SK-N-SH (cell line): ENCODE measurements at regions not wholly inside any gene's neighbourhood (a gene's known extent, or its start where the extent isn't known, plus 50 kb on each side); places are given as distances from the start of the nearest gene placed in this dataset.
A peak's percentile ranks its signal among the peaks of the same experiment; 100 is the strongest.

ENCODE experiments used
- CTCF ChIA-PET: fragments of 300-600, 350-600 bp; formaldehyde crosslinking; extraction: SDS; loops from one replicate; lab custom pipeline; 2021; lab: Yijun Ruan, JAX
- POLR2A ChIA-PET: fragments of 350-600 bp; sonication (Branson Sonifier 250); formaldehyde crosslinking; extraction: SDS; loops from one replicate; lab custom pipeline; 2020; ENCODE audit warnings: antibody characterized with exemption, inconsistent platforms; lab: Yijun Ruan, JAX
- DNase-seq: peaks from one replicate; pipeline ENCODE4 v3.0.0; 2012
- H2AFZ ChIP-seq: fragments of 200-600 bp; sonication (generic); 2 replicates; pipeline ENCODE4 v1.8.1; 2016; ENCODE audit warnings: antibody characterized with exemption, mild to moderate bottlenecking, low read depth
- H3F3A ChIP-seq: fragments of 200-600 bp; sonication (generic); replicated peaks from 2 replicates; pipeline ENCODE3; 2016; ENCODE audit warnings: antibody characterized with exemption, mild to moderate bottlenecking; ENCODE audit not compliant: insufficient read depth
- H3K27ac ChIP-seq, 2 experiments: fragments of 200-500 bp in 1 of 2; fragments of 200-600 bp in 1 of 2; sonication (Bioruptor generic) in 1 of 2; sonication (generic), shearing (Covaris generic) in 1 of 2; 2 replicates each; pipeline versions ENCODE4 v1.5.1 to v1.6.1; 2014 to 2016; ENCODE audit warnings: low read depth in 2 of 2, inconsistent platforms in 1 of 2, low read length in 1 of 2, mild to moderate bottlenecking in 1 of 2, mixed read lengths in 1 of 2
- H3K27me3 ChIP-seq: fragments of 200-600 bp; sonication (generic), shearing (Covaris generic); 2 replicates; pipeline ENCODE4 v1.6.1; 2016; ENCODE audit warnings: mixed run types; ENCODE audit not compliant: insufficient read depth
- H3K36me3 ChIP-seq, 2 experiments: fragments of 200-500 bp in 1 of 2; fragments of 200-600 bp in 1 of 2; sonication (Bioruptor generic) in 1 of 2; sonication (generic) in 1 of 2; replicated peaks in 1 of 2; 2 replicates each; pipeline versions ENCODE3 to v1.5.1; 2014 to 2016; ENCODE audit warnings: low read length in 1 of 2, mild to moderate bottlenecking in 1 of 2; ENCODE audit not compliant: insufficient read depth in 2 of 2, control insufficient read depth in 1 of 2
- H3K4me1 ChIP-seq, 2 experiments: fragments of 200-500 bp in 1 of 2; fragments of 200-600 bp in 1 of 2; sonication (Bioruptor generic) in 1 of 2; sonication (generic), shearing (Covaris generic) in 1 of 2; 2 replicates each; pipeline versions ENCODE4 v1.5.1 to v1.6.1; 2014 to 2016; ENCODE audit warnings: low read depth in 1 of 2, low read length in 1 of 2, mixed run types in 1 of 2; ENCODE audit not compliant: insufficient read depth in 2 of 2, control insufficient read depth in 1 of 2
- H3K4me2 ChIP-seq: fragments of 200-600 bp; sonication (generic), shearing (Covaris generic); 2 replicates; pipeline ENCODE4 v1.6.1; 2017; ENCODE audit warnings: mixed run types
- H3K4me3 ChIP-seq, 2 experiments: fragments of 200-500 bp in 1 of 2; fragments of 200-600 bp in 1 of 2; sonication (Bioruptor generic) in 1 of 2; sonication (generic), shearing (Covaris generic) in 1 of 2; 2 replicates each; pipeline versions ENCODE4 v1.5.1 to v1.8.1; 2014 to 2016; ENCODE audit warnings: low read depth in 2 of 2, inconsistent platforms in 1 of 2, low read length in 1 of 2, mild to moderate bottlenecking in 1 of 2, mixed read lengths in 1 of 2, moderate library complexity in 1 of 2
- H3K79me2 ChIP-seq: fragments of 200-600 bp; sonication (generic); 2 replicates; pipeline ENCODE4 v1.8.1; 2017; ENCODE audit warnings: mild to moderate bottlenecking; ENCODE audit not compliant: insufficient read depth
- H3K9ac ChIP-seq: fragments of 200-600 bp; sonication (generic); 2 replicates; pipeline ENCODE4 v1.6.1; 2017; ENCODE audit warnings: mixed run types
- H3K9me2 ChIP-seq: fragments of 200-600 bp; sonication (generic); 2 replicates; pipeline ENCODE4 v1.6.1; 2017; ENCODE audit warnings: mixed run types
- H3K9me3 ChIP-seq: fragments of 200-600 bp; sonication (generic); 2 replicates; pipeline ENCODE4 v1.6.1; 2017; ENCODE audit warnings: mixed run types, mild to moderate bottlenecking, moderate library complexity
- H4K20me1 ChIP-seq: fragments of 200-600 bp; sonication (generic); 2 replicates; pipeline ENCODE4 v1.6.1; 2017; ENCODE audit warnings: mild to moderate bottlenecking, mixed run types; ENCODE audit not compliant: insufficient read depth
- CTCF ChIP-seq: fragments of 200-600 bp; sonication (generic); IDR thresholded peaks from 2 replicates; pipeline ENCODE4 v1.6.1; 2017; ENCODE audit warnings: antibody characterized with exemption, mild to moderate bottlenecking, moderate library complexity
- EP300 ChIP-seq, 2 experiments: IDR thresholded peaks; 2 replicates each; pipeline versions ENCODE4 v1.4.0 to v1.6.1; 2012; ENCODE audit warnings: borderline replicate concordance in 1 of 2, low read depth in 1 of 2, low read length in 1 of 2
- GABPA ChIP-seq: IDR thresholded peaks from 2 replicates; pipeline ENCODE4 v1.4.0; 2012; ENCODE audit warnings: low read depth, mild to moderate bottlenecking
- GATA2 ChIP-seq: sonication (generic); formaldehyde crosslinking; IDR thresholded peaks from 2 replicates; pipeline ENCODE4 v1.5.0; 2020; ENCODE audit warnings: mild to moderate bottlenecking, missing genetic modification reagents
- MEF2A ChIP-seq: IDR thresholded peaks from 2 replicates; pipeline ENCODE4 v1.4.0; 2012; ENCODE audit warnings: low read depth, borderline replicate concordance
- NFIC ChIP-seq: IDR thresholded peaks from 2 replicates; pipeline ENCODE4 v1.4.0; 2012; ENCODE audit warnings: borderline replicate concordance
- NRF1 ChIP-seq: IDR thresholded peaks from 2 replicates; pipeline ENCODE4 v1.6.1; 2012; ENCODE audit warnings: low read depth, mild to moderate bottlenecking, low read length
- PBX3 ChIP-seq: IDR thresholded peaks from 2 replicates; pipeline ENCODE4; 2012
- RFX5 ChIP-seq: IDR thresholded peaks from 2 replicates; pipeline ENCODE4 v1.6.1; 2012; ENCODE audit warnings: mild to moderate bottlenecking, improper control_type of control experiment, low read length
- TAF1 ChIP-seq: IDR thresholded peaks from 2 replicates; pipeline ENCODE4 v1.6.1; 2012; ENCODE audit warnings: low read depth, mild to moderate bottlenecking, low read length, moderate library complexity, borderline replicate concordance
- TCF12 ChIP-seq: IDR thresholded peaks from 2 replicates; pipeline ENCODE4 v1.4.0; 2012
- TEAD4 ChIP-seq: IDR thresholded peaks from 2 replicates; pipeline ENCODE4 v1.4.0; 2012; ENCODE audit warnings: mild to moderate bottlenecking, borderline replicate concordance; ENCODE audit not compliant: insufficient read depth
- USF2 ChIP-seq: fragments of 150-350 bp; IDR thresholded peaks from 2 replicates; pipeline ENCODE4 v1.6.1; 2017; ENCODE audit warnings: antibody characterized with exemption, low read length, low read depth, borderline replicate concordance
- WGBS: methylation state at CpG from one replicate; pipeline ENCODE4 v1.1.6; 2017; ENCODE audit warnings: low lambda C conversion rate; 5-methylcytosine and 5-hydroxymethylcytosine counted together

GRCh38 chr13:34469196-34469986, 472.7 kb upstream of the NBEA start:
- H3K4me1 ChIP-seq = peaks cover 0 to 3% of the 10 kb centered on the region in 2 experiments; a peak in 2 of 4 replicates
- no peaks in the 10 kb centered on the region for H3K27me3 ChIP-seq
- 63% methylated on average over 3 of the region's 3 CpGs for WGBS
- no peaks in the 10 kb centered on the region for H3K9me2 ChIP-seq
- CTCF ChIA-PET = interaction anchor here (0.6 to 1.4 kb wide), 4 partner anchors 8 to 554 kb away, joined by 3 read pairs; no protein-coding TSS in a partner anchor
- H3K36me3 ChIP-seq = no peaks in the 10 kb centered on the region
- H2AFZ ChIP-seq = no peak overlapping the region
- no peaks in the 10 kb centered on the region for H4K20me1 ChIP-seq
- no peak overlapping the region; a peak in 1 of 4 replicates for H3K27ac ChIP-seq
- TF ChIP-seq USF2 (no peak), GATA2 (CRISPR knock-in tag) (peak; percentile 74), RFX5 (no peak), NRF1 (no peak), GABPA (no peak), TAF1 (no peak), NFIC (no peak), PBX3 (0 out of 2 replicates have a peak, but pooled peaks have one; percentile 6), EP300 (IDR thresholded peaks at IDR 0.05; ENCODE audit: borderline replicate concordance in 1 of 2, low read depth in 1 of 2, low read length in 1 of 2) (peak in 1 of 2 experiments; percentile 55; a peak in 2 of 4 replicates), TCF12 (no peak), MEF2A (no peak), TEAD4 (no peak), CTCF (no peak)
- POLR2A ChIA-PET = interaction anchor here (0.6 kb wide), 1 partner anchor 30 kb away, joined by 4 read pairs; no protein-coding TSS in a partner anchor
- no peaks in the 10 kb centered on the region for H3K9me3 ChIP-seq
- no peak overlapping the region for H3K4me3 ChIP-seq
- H3K4me2 ChIP-seq = no peak overlapping the region
- no peak overlapping the region for H3K9ac ChIP-seq
- peak; percentile 38 for DNase-seq
- no peaks in the 10 kb centered on the region for H3F3A ChIP-seq
- no peaks in the 10 kb centered on the region for H3K79me2 ChIP-seq
